Activated naive CD4-positive, alpha-beta T cell treated with anti-CD3 and anti-CD28 coated beads, Interleukin-2, amount 50 U/mL, for 16 hours (primary cell): ENCODE measurements at regions not wholly inside any gene's neighbourhood (a gene's known extent, or its start where the extent isn't known, plus 50 kb on each side); places are given as distances from the start of the nearest gene placed in this dataset.
"Not testable (repeated sequence)": the region's sequence is repeated elsewhere in the genome, so short reads cannot be mapped to it uniquely, and the experiment has no call there.

ENCODE experiments used
- DNase-seq: peaks from one replicate; pipeline ENCODE4 v3.0.0-alpha.2; 2020

- no peak for DNase-seq
Measured at GRCh38 chr4:167956676-167957075, 135.7 kb upstream of the ANXA10 start.

- no peak for DNase-seq
Measured at GRCh38 chr4:167964766-167965373, 127.5 kb upstream of the ANXA10 start.

DNA sequence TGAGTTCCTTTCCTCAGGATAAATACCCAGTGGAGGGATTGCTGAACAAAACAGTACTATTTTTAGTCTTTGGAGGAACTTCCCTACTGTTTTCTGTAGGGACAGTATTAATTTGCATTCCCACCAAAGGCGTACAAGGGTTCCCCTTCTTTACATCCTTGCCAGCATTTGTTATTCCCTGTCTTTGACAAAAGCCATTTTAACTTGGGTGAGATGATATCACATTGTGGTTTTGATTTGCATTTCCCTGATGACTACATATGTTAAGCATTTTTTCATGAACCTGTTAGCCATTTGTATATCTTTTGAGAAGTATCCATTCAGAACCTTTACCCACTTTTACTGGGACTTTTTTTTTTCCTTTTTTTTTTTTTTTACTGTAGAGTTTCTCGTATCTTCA is 126.2 kb upstream of the ANXA10 start:
- no peak for DNase-seq

DNA sequence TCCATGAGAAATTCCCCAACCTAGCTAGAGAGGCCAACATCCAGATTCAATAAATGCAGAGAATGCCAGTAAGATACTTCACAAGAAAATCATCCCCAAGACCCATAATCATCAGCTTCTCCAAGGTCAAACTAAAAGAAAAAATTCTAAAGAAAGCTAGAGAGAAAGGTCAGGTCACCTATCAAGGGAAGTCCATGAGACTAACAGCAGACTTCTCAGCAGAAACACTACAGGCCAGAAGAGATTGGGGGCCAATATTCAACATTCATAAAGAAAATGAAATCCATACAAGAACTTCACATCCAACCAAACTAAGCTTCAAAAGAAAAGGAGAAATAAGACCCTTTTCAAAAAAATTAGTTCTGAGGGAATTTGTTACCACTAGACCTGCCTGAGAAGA is 118.8 kb upstream of the ANXA10 start:
- DNase-seq: no peak

GRCh38 chr4:167985565-167985964 is 106.8 kb upstream of the ANXA10 start:
- no peak for DNase-seq

DNA sequence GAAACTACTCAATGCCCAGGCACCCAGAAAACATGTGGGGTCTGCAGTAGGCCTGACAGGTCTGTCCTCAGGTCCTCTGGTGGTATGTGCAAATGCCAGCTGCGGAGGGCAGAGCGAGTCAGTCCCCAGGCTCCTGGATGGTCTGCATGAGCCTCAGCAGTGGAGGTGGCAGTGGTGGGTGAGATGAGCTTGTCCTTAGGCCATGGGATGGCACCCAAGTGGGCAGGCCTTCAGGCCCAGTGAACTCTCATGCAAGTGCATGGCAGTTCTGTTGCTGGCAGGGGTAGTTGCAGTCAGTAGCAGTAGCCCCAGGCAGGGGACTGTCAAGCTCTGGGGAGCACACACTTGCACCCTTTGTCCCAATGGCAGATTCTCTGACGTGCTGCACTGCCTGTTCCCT is 106.3 kb upstream of the ANXA10 start:
- no peak for DNase-seq

- no peak for DNase-seq
Measured at GRCh38 chr4:167987285-167987684, 105.1 kb upstream of the ANXA10 start.

DNA sequence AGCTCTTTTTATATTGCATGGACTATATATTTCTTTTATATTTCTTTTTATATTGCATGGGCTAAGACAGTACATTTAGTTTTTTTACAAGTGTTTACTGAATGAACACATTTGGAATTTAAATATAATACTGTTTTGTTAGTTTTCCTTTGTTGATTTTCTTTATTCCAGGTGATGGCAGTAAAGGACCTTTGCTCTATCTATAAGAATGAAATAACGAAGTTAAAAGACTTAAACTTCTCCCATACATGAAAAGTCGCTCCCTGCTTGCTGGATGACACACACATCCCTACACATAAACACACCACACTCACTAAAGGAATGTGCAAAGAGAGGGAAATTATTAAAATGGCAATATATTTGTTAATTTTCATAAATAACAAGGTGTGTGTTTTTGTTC is 102.5 kb upstream of the ANXA10 start:
- DNase-seq: no peak

- DNase-seq: not testable (repeated sequence)
Measured at GRCh38 chr4:168008112-168008511, 84.2 kb upstream of the ANXA10 start.

GRCh38 chr4:168019019-168019651 is 73.2 kb upstream of the ANXA10 start:
- no peak for DNase-seq

GRCh38 chr4:168019921-168020320 is 72.4 kb upstream of the ANXA10 start:
- no peak for DNase-seq

DNA sequence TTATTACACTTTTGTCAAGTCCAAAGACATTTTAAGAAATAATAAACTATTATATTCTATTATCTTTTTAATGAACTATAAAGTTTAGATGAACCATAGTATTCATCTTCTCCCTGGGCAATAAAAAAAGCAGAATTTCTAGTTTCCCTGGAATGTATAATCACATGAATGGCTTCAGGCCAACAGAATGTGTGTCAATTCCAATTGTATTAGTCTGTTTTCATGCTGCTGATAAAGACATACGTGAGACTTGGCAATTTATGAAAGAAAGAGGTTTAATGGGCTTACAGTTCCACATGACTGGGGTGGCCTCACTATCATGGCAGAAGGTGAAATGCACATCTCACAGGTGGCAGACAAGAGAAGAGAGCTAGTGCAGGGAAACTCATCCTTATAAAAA is 70.7 kb upstream of the ANXA10 start:
- no peak for DNase-seq

DNA sequence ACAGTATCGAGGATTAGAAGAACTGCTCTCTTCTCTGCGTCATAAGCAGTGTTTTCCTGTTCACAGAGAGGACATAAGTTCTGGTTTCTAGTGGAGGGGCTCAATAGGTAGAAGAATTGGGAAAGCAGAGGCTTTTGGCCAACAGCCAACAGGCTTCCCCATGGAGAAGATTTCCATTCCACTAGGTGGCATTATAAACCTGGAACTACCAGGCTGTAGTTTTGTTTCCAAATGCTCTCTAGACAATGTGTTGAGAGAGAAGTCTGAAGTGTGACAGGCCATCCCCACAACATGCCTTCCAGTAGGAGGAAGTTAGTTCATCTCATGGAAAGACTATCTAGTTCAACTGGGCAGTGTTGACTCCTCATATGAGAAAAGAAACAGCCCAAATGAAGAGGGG is 63.8 kb upstream of the ANXA10 start:
- DNase-seq: no peak

DNA sequence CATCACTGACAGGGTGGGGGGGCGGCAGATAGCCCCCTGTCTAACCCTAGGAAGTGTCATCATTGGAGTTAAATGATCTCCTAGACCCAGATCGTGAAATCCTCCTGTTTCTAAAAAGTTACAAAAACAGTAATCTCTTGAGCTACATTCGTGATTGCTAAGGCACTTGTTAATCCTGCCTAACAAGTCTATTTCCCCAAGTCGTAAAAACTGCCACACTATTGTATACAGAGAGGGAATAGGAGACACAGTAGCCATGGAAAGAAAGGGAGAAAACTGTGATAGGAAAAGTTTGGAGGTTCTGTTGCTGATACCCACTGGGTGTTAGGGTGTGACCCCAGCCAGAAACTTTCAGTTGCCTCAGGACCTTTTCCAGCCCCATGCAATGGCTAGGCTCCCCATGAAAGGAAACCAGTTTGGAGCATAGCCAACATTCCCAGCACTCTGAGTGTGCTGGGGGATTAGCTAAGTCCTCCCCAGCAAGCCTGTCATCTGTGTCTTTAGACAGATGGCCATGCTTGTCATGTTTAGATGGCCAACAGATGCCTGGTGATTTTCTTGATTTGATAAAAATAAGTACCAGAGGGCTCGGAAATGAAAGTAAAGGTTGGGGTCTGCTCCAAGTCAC is 63.3 kb upstream of the ANXA10 start:
- DNase-seq: no peak

- DNase-seq: no peak
Measured at GRCh38 chr4:168037676-168038075, 54.7 kb upstream of the ANXA10 start.

- no peak for DNase-seq
Measured at GRCh38 chr4:168039593-168039992, 52.7 kb upstream of the ANXA10 start.
